ENCODE measurements at regions not wholly inside any gene's neighbourhood (a gene's known extent, or its start where the extent isn't known, plus 50 kb on each side); places are given as distances from the start of the nearest gene placed in this dataset.

DNA sequence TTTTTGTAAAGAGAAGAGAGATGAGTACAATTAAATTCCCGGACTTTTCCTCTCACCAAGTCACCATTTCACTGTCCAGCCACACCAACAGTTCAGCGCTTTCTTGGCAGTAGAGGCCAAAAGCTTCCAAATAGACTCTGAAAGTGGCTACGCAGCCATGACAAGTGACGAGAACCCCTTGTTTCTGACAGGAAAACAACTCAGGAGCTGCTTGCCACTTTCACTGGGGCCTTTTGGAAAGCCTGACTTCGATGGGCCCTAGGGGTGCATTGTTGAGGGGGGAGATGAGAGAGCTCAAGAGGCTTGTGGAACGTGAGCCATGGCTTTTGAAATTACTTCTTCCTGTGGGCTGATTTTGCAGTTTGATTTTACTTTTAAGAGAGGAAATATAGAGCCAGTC is 422.1 kb upstream of the FAT3 start:
- TF ChIP-seq POLR2A (IDR thresholded peaks at IDR 0.05) = no peak
- TF ChIP-seq, protein P1, sequence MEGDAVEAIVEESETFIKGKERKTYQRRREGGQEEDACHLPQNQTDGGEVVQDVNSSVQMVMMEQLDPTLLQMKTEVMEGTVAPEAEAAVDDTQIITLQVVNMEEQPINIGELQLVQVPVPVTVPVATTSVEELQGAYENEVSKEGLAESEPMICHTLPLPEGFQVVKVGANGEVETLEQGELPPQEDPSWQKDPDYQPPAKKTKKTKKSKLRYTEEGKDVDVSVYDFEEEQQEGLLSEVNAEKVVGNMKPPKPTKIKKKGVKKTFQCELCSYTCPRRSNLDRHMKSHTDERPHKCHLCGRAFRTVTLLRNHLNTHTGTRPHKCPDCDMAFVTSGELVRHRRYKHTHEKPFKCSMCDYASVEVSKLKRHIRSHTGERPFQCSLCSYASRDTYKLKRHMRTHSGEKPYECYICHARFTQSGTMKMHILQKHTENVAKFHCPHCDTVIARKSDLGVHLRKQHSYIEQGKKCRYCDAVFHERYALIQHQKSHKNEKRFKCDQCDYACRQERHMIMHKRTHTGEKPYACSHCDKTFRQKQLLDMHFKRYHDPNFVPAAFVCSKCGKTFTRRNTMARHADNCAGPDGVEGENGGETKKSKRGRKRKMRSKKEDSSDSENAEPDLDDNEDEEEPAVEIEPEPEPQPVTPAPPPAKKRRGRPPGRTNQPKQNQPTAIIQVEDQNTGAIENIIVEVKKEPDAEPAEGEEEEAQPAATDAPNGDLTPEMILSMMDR (IDR thresholded peaks at IDR 0.05) = no peak
